Lower leg skin (tissue), 4 donors: ENCODE measurements at regions not wholly inside any gene's neighbourhood (a gene's known extent, or its start where the extent isn't known, plus 50 kb on each side); places are given as distances from the start of the nearest gene placed in this dataset.
A peak's percentile ranks its signal among the peaks of the same experiment; 100 is the strongest.

Source experiments
- DNase-seq, 2 donors: peaks; one replicate each; pipeline ENCODE4 v3.0.0-alpha.2; 2019; ENCODE audit warnings: low spot score in 2 of 2
- H3K4me3 ChIP-seq: fragments of 200-600 bp; sonication (generic); 2 replicates; pipeline ENCODE4 v1.5.1; 2017; ENCODE audit warnings: mild to moderate bottlenecking, low read depth; ENCODE audit not compliant: poor library complexity, severe bottlenecking
- CTCF ChIP-seq, 3 donors: fragments of 450-650 bp; IDR thresholded peaks; one replicate each; pipeline ENCODE4 v1.5.1; 2016; ENCODE audit warnings: antibody characterized with exemption in 3 of 3, mild to moderate bottlenecking in 3 of 3, moderate library complexity in 2 of 3
- POLR2A ChIP-seq, 2 donors: fragments of 450-650 bp; IDR thresholded peaks; one replicate each; pipeline ENCODE4 v1.6.1; 2016 to 2017; ENCODE audit warnings: antibody characterized with exemption in 2 of 2, mild to moderate bottlenecking in 1 of 2, moderate library complexity in 1 of 2
- WGBS, 2 donors: methylation state at CpG; one replicate each; pipeline ENCODE4 v1.1.5; 2018; 5-methylcytosine and 5-hydroxymethylcytosine counted together
- intact Hi-C: fragments of 100-400 bp; cut with DNase I; formaldehyde crosslinking; loops from one replicate; pipeline ENCODE4 v1.15.0; 2023; ENCODE audit warnings: low total_unique reads

GRCh38 chr1:178028841-178029481 is 59.1 kb upstream of the SEC16B start:
- intact Hi-C loops, result no loop called here
- H3K4me3 ChIP-seq, result no peak overlapping the region
- no peak for TF ChIP-seq CTCF (IDR thresholded peaks at IDR 0.05)
- TF ChIP-seq POLR2A (IDR thresholded peaks at IDR 0.05), result no peak
- 52 to 53% methylated on average over 7 of the region's 7 CpGs for WGBS, 2 donors
- DNase-seq, result no peak

- intact Hi-C loops, result loop anchor here (10.0 kb wide), 1 partner anchor 244 kb away; no protein-coding TSS in a partner anchor
- no peak for TF ChIP-seq CTCF (IDR thresholded peaks at IDR 0.05)
- TF ChIP-seq POLR2A (IDR thresholded peaks at IDR 0.05), result no peak
- WGBS, 2 donors, result 89 to 94% methylated on average over 3 of the region's 3 CpGs
- H3K4me3 ChIP-seq, result no peak overlapping the region
- DNase-seq, result no peak
Observed at GRCh38 chr1:178030467-178030866, 60.6 kb upstream of the SEC16B start.

- TF ChIP-seq CTCF (IDR thresholded peaks at IDR 0.05), result peak in 1 of 3 donors; percentile 35
- no peak for TF ChIP-seq POLR2A (IDR thresholded peaks at IDR 0.05)
- intact Hi-C loops, result loop anchor here (10.0 kb wide), 1 partner anchor 243 kb away; no protein-coding TSS in a partner anchor
- DNase-seq, result peak; percentile 93 to 96
- no peak overlapping the region for H3K4me3 ChIP-seq
Observed at GRCh38 chr1:178031856-178032320, 62.0 kb upstream of the RASAL2 start.

- no peak for TF ChIP-seq POLR2A (IDR thresholded peaks at IDR 0.05)
- TF ChIP-seq CTCF (IDR thresholded peaks at IDR 0.05), result no peak
- intact Hi-C loops, result loop anchor here (10.0 kb wide), 1 partner anchor 242 kb away; no protein-coding TSS in a partner anchor
- WGBS, 2 donors, result 77 to 83% methylated on average over 2 of the region's 2 CpGs
- no peak for DNase-seq
- no peak overlapping the region for H3K4me3 ChIP-seq
Observed at GRCh38 chr1:178033019-178033418, 60.9 kb upstream of the RASAL2 start.

- no peak overlapping the region for H3K4me3 ChIP-seq
- 52 to 63% methylated on average over 2 of the region's 2 CpGs for WGBS, 2 donors
- no peak for DNase-seq
- intact Hi-C loops, result loop anchor here (5.0 to 10.0 kb wide), 2 partner anchors 143 to 240 kb away; no protein-coding TSS in a partner anchor
- TF ChIP-seq POLR2A (IDR thresholded peaks at IDR 0.05) (no peak), CTCF (IDR thresholded peaks at IDR 0.05) (no peak)
Observed at GRCh38 chr1:178034676-178035075, 59.2 kb upstream of the RASAL2 start.
